GM18505 (cell line): ENCODE measurements at regions not wholly inside any gene's neighbourhood (a gene's known extent, or its start where the extent isn't known, plus 50 kb on each side); places are given as distances from the start of the nearest gene placed in this dataset.
"Not testable (repeated sequence)": the region's sequence is repeated elsewhere in the genome, so short reads cannot be mapped to it uniquely, and the experiment has no call there.

Experiments
- ATAC-seq: cut with Tn5 transposase; IDR thresholded peaks from one replicate; pipeline ENCODE4 v1.9.1; 2021; ENCODE audit not compliant: unreplicated experiment
- POLR2A ChIP-seq: IDR thresholded peaks from 4 replicates; pipeline ENCODE4 v1.6.1; 2011; ENCODE audit warnings: borderline replicate concordance; ENCODE audit not compliant: insufficient read depth, insufficient read length; ENCODE audit errors: extremely low read depth

DNA sequence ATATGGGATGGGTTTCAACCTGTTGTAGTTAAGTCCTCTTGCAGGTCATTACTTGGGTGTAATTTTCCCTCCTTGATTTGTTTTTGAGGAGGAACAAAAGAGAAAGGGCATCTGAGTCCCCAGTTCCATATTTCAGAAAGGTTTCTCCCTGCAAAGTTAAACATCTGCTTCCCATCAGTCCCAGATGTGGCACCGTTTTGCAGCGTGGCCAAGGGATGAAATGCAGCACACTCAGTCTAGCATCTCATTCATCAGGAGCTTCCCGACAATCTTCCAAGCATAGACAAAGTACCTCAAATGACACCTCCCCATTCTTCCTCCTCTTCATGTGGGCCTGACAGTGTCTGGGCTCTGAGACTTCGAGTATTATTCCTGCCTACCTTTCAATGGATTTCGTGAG, 363.7 kb upstream of the SOX9 start:
- TF ChIP-seq POLR2A = no peak
- no peak for ATAC-seq

DNA sequence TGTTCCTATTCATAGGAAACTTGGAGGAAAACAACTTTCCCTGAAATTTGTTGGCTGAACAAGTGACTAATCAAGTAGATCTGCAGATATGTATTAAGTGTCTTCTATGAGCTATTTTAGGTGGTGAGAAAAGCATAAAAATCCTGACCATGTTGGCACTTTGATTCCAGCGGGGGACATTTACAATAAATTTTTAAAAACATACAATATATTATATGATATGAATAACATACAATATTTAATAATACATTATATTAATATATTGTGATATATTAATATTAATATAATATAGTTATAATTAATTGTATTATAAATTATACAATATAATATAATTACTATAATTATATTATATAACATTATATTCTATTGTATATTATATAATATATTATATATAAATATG, 362.9 kb upstream of the SOX9 start:
- no peak for TF ChIP-seq POLR2A
- ATAC-seq = no peak

DNA sequence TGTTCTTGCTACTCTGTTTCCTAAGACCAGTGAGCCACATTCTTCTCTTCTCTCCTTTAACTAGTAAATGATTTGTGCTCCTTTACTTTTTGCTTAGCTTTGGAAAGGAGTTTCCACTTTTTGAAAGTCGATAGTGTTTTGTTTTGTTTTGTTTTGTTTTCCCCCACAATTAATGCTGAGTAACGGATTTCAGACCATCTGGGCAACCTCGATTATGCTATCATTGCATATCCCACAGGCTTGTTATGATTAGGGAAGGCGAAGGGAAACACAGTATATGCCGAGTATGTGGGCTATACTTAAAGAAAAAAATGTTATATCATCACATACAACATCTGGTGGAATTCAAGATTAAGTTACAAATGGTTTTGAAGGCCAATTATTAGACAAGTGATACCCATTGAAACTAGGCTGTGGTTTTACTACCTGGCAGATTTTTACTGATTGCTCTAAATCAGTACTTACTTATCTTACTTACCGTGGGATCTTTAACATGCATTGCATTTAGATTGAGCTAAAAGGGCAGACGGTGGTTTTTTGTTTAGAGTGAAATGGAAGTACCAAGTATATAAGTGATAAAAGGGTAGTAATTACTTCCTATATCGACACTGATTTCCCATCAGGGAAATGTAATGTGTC, 361.3 kb upstream of the SOX9 start:
- TF ChIP-seq POLR2A = no peak
- ATAC-seq = no peak

DNA sequence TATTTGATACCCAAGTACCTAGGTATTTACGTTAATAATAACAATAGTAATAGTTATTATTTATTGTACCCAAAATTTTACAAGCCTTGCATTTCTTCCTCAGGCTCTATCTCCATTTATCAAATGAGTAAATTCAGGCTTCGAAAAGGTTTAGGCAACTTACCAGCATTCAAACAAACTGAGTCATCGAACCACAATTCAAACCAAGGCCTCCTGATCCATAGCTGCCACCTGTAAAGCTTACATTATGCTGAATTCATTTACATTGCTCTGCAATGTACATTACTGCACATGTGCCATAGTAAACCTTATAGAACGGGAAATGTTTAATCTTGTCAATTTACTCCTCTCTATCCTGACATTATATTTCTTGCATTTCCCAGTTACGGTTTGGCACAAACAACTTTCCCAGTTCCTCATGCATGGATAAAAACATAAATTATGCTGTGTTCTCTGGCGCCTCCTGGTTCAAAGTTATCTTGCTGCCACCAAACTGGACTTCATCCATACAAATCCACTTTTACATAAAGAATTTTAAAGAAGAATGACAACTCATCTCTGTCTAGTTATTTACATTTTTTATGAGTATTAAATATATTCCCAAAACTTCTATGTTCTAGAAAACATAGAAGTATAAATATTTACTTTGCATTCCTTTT, 360.6 kb upstream of the SOX9 start:
- no peak for ATAC-seq
- no peak for TF ChIP-seq POLR2A

DNA sequence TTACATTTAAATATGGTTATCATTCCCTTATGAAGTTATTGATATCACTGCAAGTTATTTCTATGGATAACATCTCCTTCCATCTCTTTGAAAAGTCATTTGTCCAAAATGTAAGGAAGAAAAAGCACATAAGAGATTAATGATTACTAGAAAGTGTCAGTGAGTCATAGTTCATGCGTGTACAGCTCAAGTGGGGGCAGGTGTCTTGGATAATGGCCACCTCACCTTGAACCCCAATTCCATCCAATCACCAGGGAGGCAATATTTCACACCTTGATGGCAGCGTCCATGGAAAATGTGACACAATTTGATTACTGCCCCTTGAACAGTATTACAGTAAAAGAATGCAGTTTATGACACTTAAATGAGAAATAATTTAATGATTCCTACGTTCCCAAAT, 358.3 kb upstream of the SOX9 start:
- ATAC-seq = no peak
- no peak for TF ChIP-seq POLR2A

DNA sequence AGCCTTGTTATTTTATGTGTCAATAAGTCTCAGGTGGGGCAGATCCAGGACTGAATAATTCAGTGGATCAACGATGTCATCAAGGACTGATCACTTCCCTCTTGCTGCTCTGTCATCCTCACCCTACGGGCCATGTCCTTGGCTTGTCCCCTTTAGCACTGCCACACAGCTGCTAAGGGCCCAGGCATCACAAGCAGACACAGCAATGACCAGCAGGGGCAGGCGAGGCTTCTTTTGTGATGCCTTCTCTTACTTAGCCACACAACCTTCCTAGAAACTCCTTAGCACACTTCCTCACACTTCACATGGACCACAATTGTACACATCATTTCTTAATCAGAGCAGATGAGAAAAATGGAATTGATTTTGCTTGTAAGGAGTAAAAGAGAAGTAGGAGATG, 356.3 kb upstream of the SOX9 start:
- ATAC-seq = no peak
- no peak for TF ChIP-seq POLR2A

DNA sequence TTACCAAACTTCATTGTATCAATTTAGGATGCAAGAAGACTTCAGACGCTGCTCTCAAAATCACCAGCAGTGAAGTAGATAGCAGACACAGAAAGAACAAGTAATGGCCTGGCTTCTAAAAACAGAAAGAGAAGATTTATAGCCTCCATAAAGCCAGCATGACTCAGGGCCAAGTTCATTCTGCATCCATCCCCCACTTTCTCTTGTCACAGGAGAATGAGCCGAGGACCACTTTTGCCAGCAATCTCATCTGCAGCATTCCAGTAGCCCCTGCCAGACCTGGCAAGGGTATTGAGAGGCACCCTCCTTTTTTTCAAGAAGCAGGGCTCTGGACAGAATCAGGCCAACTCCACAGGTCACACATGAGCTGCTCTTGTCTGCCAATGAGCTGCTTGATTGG, 355.4 kb upstream of the SOX9 start:
- ATAC-seq = no peak
- no peak for TF ChIP-seq POLR2A

DNA sequence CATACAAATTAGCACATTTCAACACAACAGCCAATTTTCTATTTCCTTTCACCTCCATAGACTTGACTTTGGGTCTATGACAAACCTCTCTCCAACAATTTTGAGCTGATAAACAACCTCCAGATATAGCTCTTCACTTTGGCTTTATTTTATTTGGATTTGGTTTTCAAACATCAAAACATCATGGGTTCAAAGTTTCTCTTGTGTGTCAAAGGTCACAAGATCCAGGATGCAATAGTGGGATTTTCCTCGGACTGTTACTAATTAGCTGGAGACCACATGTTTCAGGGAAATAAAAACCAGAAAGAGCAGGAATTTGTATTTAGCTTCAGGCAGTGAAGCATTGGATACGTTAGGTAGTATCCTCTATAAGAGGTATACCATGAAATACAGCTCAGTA, 351.0 kb upstream of the SOX9 start:
- no peak for TF ChIP-seq POLR2A
- ATAC-seq = no peak

DNA sequence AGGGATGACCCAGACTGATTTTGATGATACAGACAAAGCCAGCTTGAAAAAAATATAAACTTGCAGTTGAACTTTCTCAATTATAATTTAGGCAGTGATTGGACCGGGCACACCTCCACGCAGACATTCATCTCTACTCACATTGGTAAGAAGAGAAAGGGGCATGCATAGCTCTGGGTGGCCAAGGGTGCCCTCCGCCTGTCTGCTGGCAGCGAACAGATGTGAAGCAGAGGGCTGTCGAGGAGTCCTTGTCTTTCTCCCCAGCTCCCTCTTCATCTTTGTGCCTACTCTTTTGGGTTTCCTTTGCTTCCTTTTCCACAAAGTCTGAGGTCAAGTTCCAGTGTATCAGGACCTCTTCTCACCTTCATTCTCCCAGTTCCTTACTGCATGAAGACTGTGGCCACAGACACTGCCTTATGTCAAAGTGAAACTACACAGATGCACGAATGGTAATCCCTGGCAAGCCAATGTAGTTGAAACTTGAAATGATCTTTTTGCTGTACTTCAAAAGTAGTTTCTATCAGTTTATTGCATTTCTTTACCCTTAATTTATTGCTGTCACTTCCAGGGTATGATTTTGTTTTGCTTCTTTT, 343.7 kb upstream of the SOX9 start:
- no peak for ATAC-seq
- no peak for TF ChIP-seq POLR2A

DNA sequence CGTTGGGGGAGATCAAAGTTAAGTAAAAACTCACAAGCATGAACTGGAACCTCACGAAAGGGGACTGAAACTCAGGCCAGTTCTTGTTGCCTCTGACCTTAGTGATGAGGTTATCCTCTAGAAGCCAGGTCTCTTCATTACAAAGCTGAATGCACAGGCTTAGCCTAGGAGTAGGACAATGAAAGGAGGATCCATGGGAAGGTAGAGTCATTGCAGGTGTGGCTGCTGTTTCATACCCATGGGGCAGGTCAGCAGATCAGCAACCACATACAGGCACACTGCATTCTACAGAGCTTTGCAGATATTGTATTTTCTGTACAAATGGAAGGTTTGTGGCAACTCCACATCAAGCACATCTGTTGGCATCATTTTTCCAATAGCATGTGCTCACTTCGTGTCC, 341.3 kb upstream of the SOX9 start:
- TF ChIP-seq POLR2A = no peak
- ATAC-seq = no peak

DNA sequence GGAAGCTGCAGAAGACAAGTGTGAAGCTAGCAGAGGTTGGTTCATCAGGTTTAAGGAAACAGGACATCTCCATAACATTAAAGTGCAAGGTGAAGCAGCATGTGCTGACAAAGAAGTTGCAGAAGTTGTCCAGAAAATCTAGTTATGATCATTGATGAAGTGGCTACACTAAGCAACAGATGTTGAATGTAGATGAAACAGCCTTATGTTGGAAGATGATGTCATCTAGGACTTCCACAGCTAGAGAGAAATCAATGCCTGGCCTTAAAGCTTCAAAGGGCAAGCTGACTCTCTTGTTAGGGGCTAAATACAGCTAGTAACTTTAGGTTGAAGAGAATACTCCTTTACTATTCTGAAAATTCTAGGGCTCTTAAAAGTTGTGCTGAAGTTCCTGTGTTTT, 340.2 kb upstream of the SOX9 start:
- no peak for TF ChIP-seq POLR2A
- no peak for ATAC-seq

DNA sequence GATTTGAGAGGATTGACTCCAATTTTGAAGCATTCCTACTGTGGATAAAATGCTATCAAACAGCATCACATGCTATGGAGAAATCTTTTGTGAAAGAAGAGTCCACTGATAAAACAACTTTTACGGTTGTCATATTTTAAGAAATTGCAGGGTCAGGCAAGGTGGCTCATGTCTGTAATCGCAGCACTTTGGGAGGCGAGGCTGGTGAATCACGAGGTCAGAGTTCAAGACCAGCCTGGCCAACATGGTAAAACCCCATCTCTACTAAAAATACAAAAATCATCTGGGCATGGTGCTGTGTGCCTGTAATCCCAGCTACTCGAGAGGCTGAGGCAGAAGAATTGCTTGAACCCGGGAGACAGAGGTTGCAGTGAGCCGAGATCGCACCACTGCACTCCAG, 338.8 kb upstream of the SOX9 start:
- ATAC-seq = not testable (repeated sequence)

DNA sequence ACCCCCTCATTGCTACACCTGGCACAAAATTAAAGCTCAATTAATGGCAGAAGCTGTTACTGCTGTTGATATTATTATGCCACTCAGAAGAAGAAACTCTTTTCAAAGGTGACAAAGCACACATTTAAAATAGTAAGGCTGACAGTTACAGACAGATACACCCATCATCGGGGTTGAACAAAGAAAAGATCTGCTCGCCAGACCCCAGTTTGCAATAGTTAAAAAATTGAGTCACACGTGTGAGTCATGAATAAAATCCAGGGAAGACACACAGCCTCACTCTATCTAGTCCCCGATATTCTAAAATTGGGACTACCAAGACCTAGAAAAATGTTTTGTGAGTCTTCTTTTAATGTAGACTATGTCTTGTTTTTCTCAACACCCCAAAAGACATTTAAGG, 330.0 kb upstream of the SOX9 start:
- ATAC-seq = no peak
- no peak for TF ChIP-seq POLR2A

DNA sequence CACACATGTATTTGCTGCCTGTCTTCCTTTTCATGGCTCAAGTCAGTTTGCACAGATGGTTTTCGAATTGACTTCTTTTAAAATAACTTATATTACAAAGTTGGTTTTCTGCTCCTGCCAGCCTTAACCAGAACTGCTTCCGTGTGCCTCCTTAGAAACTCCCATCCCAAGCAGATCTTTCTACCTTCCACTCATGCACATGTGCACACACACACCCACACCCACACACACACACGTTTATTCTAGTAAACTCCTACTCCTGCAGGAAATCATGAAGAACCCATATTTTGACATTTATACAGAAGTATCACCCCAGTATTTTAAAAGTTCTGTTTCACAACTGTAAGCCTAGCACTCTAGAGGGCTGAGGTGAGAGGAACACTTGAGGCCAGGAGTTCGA, 329.5 kb upstream of the SOX9 start:
- ATAC-seq = no peak
- TF ChIP-seq POLR2A = no peak

DNA sequence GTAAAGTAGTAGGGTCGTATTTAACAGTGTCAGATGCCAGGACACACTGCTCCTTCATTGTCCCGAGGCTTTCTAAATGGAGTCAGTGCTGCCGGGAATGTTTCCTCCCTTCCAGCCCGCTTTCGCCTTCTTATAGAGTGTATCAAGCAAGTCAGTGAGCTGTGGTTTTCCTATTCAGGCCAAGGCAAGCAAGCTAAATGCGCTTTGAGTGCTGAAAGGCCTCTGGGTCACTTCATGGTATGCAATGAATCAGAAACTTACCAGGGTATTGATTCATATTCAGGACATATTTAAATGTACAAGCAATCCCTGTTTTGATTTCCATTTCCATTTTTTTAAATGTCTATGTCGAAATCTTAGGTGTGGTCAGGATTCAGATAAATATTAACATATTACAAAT, 327.9 kb upstream of the SOX9 start:
- no peak for TF ChIP-seq POLR2A
- ATAC-seq = no peak

DNA sequence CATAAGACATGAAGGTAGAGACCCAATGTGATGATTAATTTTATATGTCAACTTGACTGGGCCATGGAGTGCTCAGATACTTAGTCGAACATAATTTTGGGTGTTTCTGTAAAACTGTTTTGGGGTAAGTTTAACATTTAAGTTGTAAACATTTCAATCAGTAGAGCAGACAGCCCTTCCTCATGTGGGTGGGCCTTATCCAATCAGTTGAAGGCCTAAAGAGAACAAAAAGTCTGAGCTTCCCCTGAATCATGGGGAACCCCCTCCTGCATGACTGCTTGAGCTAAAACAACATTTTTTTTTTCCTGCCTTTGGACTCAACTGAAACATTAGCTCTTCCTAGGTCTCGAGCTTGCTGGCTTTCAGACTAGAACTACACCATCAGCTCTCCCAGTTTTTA, 327.3 kb upstream of the SOX9 start:
- no peak for TF ChIP-seq POLR2A
- no peak for ATAC-seq

DNA sequence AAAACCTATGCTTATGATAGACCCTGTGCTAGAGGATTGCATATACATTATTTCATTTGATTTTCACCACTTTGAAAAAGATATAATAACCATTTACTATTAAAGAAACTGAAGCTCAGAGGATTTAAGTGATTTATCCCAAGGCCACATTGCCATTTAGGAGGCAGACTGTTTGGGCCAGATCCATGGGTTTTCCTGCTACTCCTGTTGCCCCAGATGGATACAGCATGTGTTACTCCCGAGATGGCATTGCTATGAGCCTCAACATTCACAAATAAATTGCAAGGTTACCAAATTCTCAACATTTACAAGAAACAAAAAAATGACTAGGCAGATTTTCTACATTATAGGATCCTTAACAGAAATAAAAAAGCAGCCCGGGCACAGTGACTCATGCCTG, 322.1 kb upstream of the SOX9 start:
- no peak for ATAC-seq
- TF ChIP-seq POLR2A = no peak
